H9 (cell line): ENCODE measurements at regions not wholly inside any gene's neighbourhood (a gene's known extent, or its start where the extent isn't known, plus 50 kb on each side); places are given as distances from the start of the nearest gene placed in this dataset.

ENCODE experiments used
- DNase-seq: peaks from one replicate; pipeline ENCODE4 v3.0.0-alpha.2; 2017
- H2AFZ ChIP-seq: one replicate; pipeline ENCODE4 v1.6.1; 2013; ENCODE audit warnings: mild to moderate bottlenecking, low read length, control low read depth, moderate library complexity
- H2AK5ac ChIP-seq: 2 replicates; pipeline ENCODE4 v1.6.1; 2013; ENCODE audit warnings: low read length, control low read depth, mixed read lengths; ENCODE audit not compliant: insufficient read length
- H2BK120ac ChIP-seq: one replicate; pipeline ENCODE4 v1.6.1; 2013; ENCODE audit warnings: low read depth, mild to moderate bottlenecking, low read length, control low read depth, inconsistent platforms; ENCODE audit not compliant: poor library complexity, severe bottlenecking
- H2BK12ac ChIP-seq: 2 replicates; pipeline ENCODE4 v1.6.1; 2013; ENCODE audit warnings: low read length, control low read depth, mixed read lengths, low read depth; ENCODE audit not compliant: insufficient read length
- H2BK15ac ChIP-seq: 2 replicates; pipeline ENCODE4 v1.6.1; 2013; ENCODE audit warnings: low read depth, low read length, control low read depth
- H2BK20ac ChIP-seq: one replicate; pipeline ENCODE4 v1.6.1; 2013; ENCODE audit warnings: low read depth, mild to moderate bottlenecking, low read length, control low read depth, inconsistent platforms; ENCODE audit not compliant: poor library complexity, severe bottlenecking
- H2BK5ac ChIP-seq: 2 replicates; pipeline ENCODE4 v1.6.1; 2013; ENCODE audit warnings: low read length, control low read depth, mixed read lengths; ENCODE audit not compliant: insufficient read length
- H3K14ac ChIP-seq: 2 replicates; pipeline ENCODE4 v1.6.1; 2013; ENCODE audit warnings: low read length, control low read depth; ENCODE audit not compliant: insufficient read depth
- H3K18ac ChIP-seq: 2 replicates; pipeline ENCODE4 v1.6.1; 2013; ENCODE audit warnings: low read depth, mild to moderate bottlenecking, mixed read lengths, low read length, control low read depth; ENCODE audit not compliant: insufficient read length
- H3K23ac ChIP-seq: 2 replicates; pipeline ENCODE4 v1.6.1; 2013; ENCODE audit warnings: low read length, control low read depth, mixed read lengths, low read depth; ENCODE audit not compliant: insufficient read length
- H3K23me2 ChIP-seq: 2 replicates; pipeline ENCODE4 v1.6.1; 2013; ENCODE audit warnings: low read depth, mild to moderate bottlenecking, mixed read lengths, low read length, control low read depth; ENCODE audit not compliant: insufficient read length, poor library complexity, severe bottlenecking
- H3K27ac ChIP-seq: 2 replicates; pipeline ENCODE4 v1.5.1; 2013; ENCODE audit warnings: low read length, control low read depth, mixed read lengths, low read depth; ENCODE audit not compliant: insufficient read length
- H3K27me3 ChIP-seq: 2 replicates; pipeline ENCODE4 v1.6.1; 2013; ENCODE audit warnings: low read length, control low read depth, inconsistent platforms; ENCODE audit not compliant: insufficient read depth
- H3K4ac ChIP-seq: 2 replicates; pipeline ENCODE4 v1.6.1; 2013; ENCODE audit warnings: low read depth, mild to moderate bottlenecking, control low read depth, inconsistent platforms, low read length, moderate library complexity
- H3K4me1 ChIP-seq: 2 replicates; pipeline ENCODE4 v1.6.1; 2013; ENCODE audit warnings: low read length, control low read depth, inconsistent platforms; ENCODE audit not compliant: insufficient read depth
- H3K4me2 ChIP-seq: 2 replicates; pipeline ENCODE4 v1.6.1; 2013; ENCODE audit warnings: low read length, control low read depth, mixed read lengths; ENCODE audit not compliant: insufficient read length, insufficient read depth
- H3K56ac ChIP-seq: 2 replicates; pipeline ENCODE4 v1.6.1; 2013; ENCODE audit warnings: low read depth, mild to moderate bottlenecking, mixed read lengths, low read length, control low read depth; ENCODE audit not compliant: insufficient read length
- H3K79me1 ChIP-seq: 2 replicates; pipeline ENCODE4 v1.6.1; 2013; ENCODE audit warnings: low read depth, mild to moderate bottlenecking, moderate library complexity, low read length, control low read depth, inconsistent platforms; ENCODE audit not compliant: insufficient read depth, poor library complexity, severe bottlenecking
- H3K79me2 ChIP-seq: 2 replicates; pipeline ENCODE4 v1.6.1; 2013; ENCODE audit warnings: low read length, control low read depth, inconsistent platforms; ENCODE audit not compliant: insufficient read depth
- H3K9ac ChIP-seq: 2 replicates; pipeline ENCODE4 v1.6.1; 2013; ENCODE audit warnings: low read length, control low read depth, mixed read lengths; ENCODE audit not compliant: insufficient read length; ENCODE audit errors: extremely low read depth
- H3K9me3 ChIP-seq: one replicate; pipeline ENCODE4 v1.6.1; 2013; ENCODE audit warnings: low read depth, low read length, inconsistent platforms; ENCODE audit not compliant: control insufficient read depth
- H3T11ph ChIP-seq: one replicate; pipeline ENCODE4 v1.6.1; 2013; ENCODE audit warnings: mild to moderate bottlenecking, low read length, control low read depth, inconsistent platforms
- H4K20me1 ChIP-seq: one replicate; pipeline ENCODE4 v1.6.1; 2013; ENCODE audit not compliant: control insufficient read depth, insufficient read length, insufficient read depth
- H4K5ac ChIP-seq: 2 replicates; pipeline ENCODE4 v1.6.1; 2013; ENCODE audit warnings: low read depth, mild to moderate bottlenecking, mixed read lengths, low read length, control low read depth; ENCODE audit not compliant: insufficient read length
- H4K8ac ChIP-seq: replicated peaks from 2 replicates; pipeline ENCODE4 v1.6.1; 2013; ENCODE audit warnings: low read length, control low read depth, mixed read lengths, low read depth; ENCODE audit not compliant: insufficient read length
- H4K91ac ChIP-seq: 2 replicates; pipeline ENCODE4 v1.6.1; 2013; ENCODE audit warnings: low read depth, mild to moderate bottlenecking, moderate library complexity, mixed read lengths, low read length, control low read depth; ENCODE audit not compliant: insufficient read length
- H3K27ac Mint-ChIP-seq, 3 experiments: 2 replicates in 2 of 3; 3 replicates in 1 of 3; pipeline ENCODE4 v1.8.0; 2020 to 2021; ENCODE audit warnings: mixed read lengths in 3 of 3, mild to moderate bottlenecking in 1 of 3, moderate library complexity in 1 of 3
- H3K27me3 Mint-ChIP-seq: 2 replicates; pipeline ENCODE4 v1.8.0; 2021; ENCODE audit warnings: low read depth, mild to moderate bottlenecking, moderate library complexity, mixed read lengths
- H3K36me3 Mint-ChIP-seq, 3 experiments: 2 replicates in 2 of 3; 3 replicates in 1 of 3; pipeline ENCODE4 v1.8.0; 2020 to 2021; ENCODE audit warnings: low read depth in 3 of 3, mixed read lengths in 3 of 3; ENCODE audit not compliant: insufficient read depth in 1 of 3
- H3K4me1 Mint-ChIP-seq, 2 experiments: 2 replicates each; pipeline ENCODE4 v1.8.0; 2020; ENCODE audit warnings: mixed read lengths in 2 of 2
- H3K4me3 Mint-ChIP-seq, 2 experiments: 2 replicates in 1 of 2; 3 replicates in 1 of 2; pipeline ENCODE4 v1.8.0; 2020 to 2021; ENCODE audit warnings: mild to moderate bottlenecking in 2 of 2, mixed read lengths in 2 of 2, moderate library complexity in 1 of 2
- H3K9me3 Mint-ChIP-seq, 2 experiments: 2 replicates in 1 of 2; 3 replicates in 1 of 2; pipeline ENCODE4 v1.8.0; 2020; ENCODE audit warnings: mild to moderate bottlenecking in 2 of 2, mixed read lengths in 2 of 2, moderate library complexity in 1 of 2
- CTCF ChIP-seq: fragments of 200-600 bp; sonication (generic); conservative IDR thresholded peaks from 3 replicates; pipeline ENCODE4 v1.8.0; 2021; ENCODE audit warnings: antibody characterized with exemption, mild to moderate bottlenecking
- WGBS: extraction: QIAGEN DNeasy Blood & Tissue Kit; methylation state at CpG from one replicate; pipeline ENCODE4 v1.1.7; 2013; ENCODE audit warnings: missing lambda C conversion rate, low lambda C conversion rate, mixed read lengths; ENCODE audit not compliant: insufficient read length; ENCODE audit errors: extremely low coverage; 5-methylcytosine and 5-hydroxymethylcytosine counted together

- H3K27me3 Mint-ChIP-seq: no peaks in the 10 kb centered on the region
- H3K4me1 Mint-ChIP-seq: peaks cover 0 to 5% of the 10 kb centered on the region in 2 experiments; a peak in 2 of 4 replicates
- Histone ChIP-seq H2BK15ac (no peak overlapping the region), H3K4me2 (no peak overlapping the region), H2BK20ac (no peak overlapping the region), H3K23me2 (no peaks in the 10 kb centered on the region), H3K56ac (no peak overlapping the region), H3K18ac (no peak overlapping the region), H2AFZ (no peak overlapping the region), H3K9me3 (no peaks in the 10 kb centered on the region), H2AK5ac (no peak overlapping the region), H3K4me1 (no peaks in the 10 kb centered on the region), H2BK12ac (no peak overlapping the region), H3K9ac (no peak overlapping the region), H4K8ac (no peak overlapping the region), H3T11ph (no peak overlapping the region), H3K27ac (no peak overlapping the region), H4K20me1 (no peaks in the 10 kb centered on the region), H4K91ac (no peak overlapping the region), H3K23ac (no peak overlapping the region), H3K27me3 (no peaks in the 10 kb centered on the region), H4K5ac (no peak overlapping the region), H2BK120ac (no peak overlapping the region), H3K14ac (no peak overlapping the region), H2BK5ac (no peak overlapping the region), H3K79me1 (no peaks in the 10 kb centered on the region), H3K4ac (no peak overlapping the region), H3K79me2 (no peaks in the 10 kb centered on the region)
- no peaks in the 10 kb centered on the region for H3K36me3 Mint-ChIP-seq
- DNase-seq: no peak
- H3K9me3 Mint-ChIP-seq: no peaks in the 10 kb centered on the region
- no peak overlapping the region for H3K27ac Mint-ChIP-seq
- no peak for TF ChIP-seq CTCF
- no CpG with 5 or more reads among the region's 4 CpGs for WGBS
- no peak overlapping the region for H3K4me3 Mint-ChIP-seq
These were observed 824.9 kb downstream of the TNS3 start for GRCh38 chr7:46756996-46757395.
